Stimulated activated naive CD8-positive, alpha-beta T cell treated with anti-CD3 and anti-CD28 coated beads, Interleukin-15, amount 100 ng/mL, for 72 hours (primary cell): ENCODE measurements at regions not wholly inside any gene's neighbourhood (a gene's known extent, or its start where the extent isn't known, plus 50 kb on each side); places are given as distances from the start of the nearest gene placed in this dataset.

Experiments used
- ATAC-seq: fragments of 150-1000 bp; cut with Tn5 transposase; 2 replicates; pipeline ENCODE4 v1.10.0; 2021; ENCODE audit warnings: mild to moderate bottlenecking, moderate library complexity
- DNase-seq, 2 donors: peaks; one replicate each; pipeline ENCODE4 v3.0.0; 2021 to 2022
- H3K27ac Mint-ChIP-seq, 2 donors: one replicate each; pipeline ENCODE4 v1.8.0; 2022; ENCODE audit warnings: mild to moderate bottlenecking in 2 of 2, mixed read lengths in 2 of 2, moderate library complexity in 2 of 2
- H3K27me3 Mint-ChIP-seq: one replicate; pipeline ENCODE4 v1.8.0; 2022; ENCODE audit warnings: mixed read lengths
- H3K4me1 Mint-ChIP-seq: one replicate; pipeline ENCODE4 v1.8.0; 2022; ENCODE audit warnings: mild to moderate bottlenecking, mixed read lengths
- H3K4me3 Mint-ChIP-seq, 2 donors: one replicate each; pipeline ENCODE4 v1.8.0; 2022; ENCODE audit warnings: mild to moderate bottlenecking in 2 of 2, mixed read lengths in 2 of 2, moderate library complexity in 1 of 2
- H3K9me3 Mint-ChIP-seq, 2 donors: one replicate each; pipeline ENCODE4 v1.8.0; 2022; ENCODE audit warnings: mixed read lengths in 2 of 2

DNA sequence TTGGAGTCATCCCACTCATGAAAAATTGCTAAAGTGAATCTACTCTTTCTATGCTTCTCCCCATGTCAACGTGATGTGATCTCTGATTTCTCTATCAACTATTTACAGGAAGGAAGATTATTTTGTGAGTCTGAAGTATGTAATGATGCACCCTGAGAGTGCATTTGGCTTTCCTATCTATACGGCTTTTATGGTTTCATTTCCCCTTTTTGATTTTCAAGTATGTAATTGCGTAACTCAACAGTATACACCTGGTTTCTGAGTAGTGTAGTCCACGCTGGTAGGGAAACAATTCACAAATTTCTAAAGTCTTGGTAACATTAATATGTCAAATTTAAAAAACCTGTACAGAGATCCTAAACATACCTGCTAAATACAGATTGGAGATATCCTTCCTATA is 194.7 kb upstream of the SEMA3A start:
- no peaks in the 10 kb centered on the region for H3K4me1 Mint-ChIP-seq
- no peaks in the 10 kb centered on the region for H3K27me3 Mint-ChIP-seq
- ATAC-seq (no peak), DNase-seq (no peak)
- H3K4me3 Mint-ChIP-seq = no peak overlapping the region
- no peaks in the 10 kb centered on the region for H3K9me3 Mint-ChIP-seq
- no peak overlapping the region for H3K27ac Mint-ChIP-seq

DNA sequence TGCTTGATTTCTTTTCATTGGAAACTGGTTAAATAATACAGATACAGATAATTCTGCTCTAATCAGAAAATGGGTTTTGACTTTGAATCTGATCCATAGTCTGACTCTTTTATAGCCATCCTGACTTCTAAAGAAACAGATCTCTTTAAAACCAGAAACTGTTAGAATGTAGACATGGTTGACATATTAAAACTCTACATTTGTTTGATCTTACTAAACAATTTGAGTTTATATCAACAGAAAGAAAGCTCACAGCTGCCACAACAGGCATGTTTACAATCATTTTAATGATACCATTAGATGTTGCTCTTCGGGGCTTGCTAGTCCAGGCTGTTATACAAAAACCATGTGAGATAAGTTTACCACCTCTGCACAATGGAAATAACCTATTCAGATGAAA is 193.0 kb upstream of the SEMA3A start:
- Mint-ChIP-seq H3K27me3 (no peaks in the 10 kb centered on the region), H3K4me3 (no peak overlapping the region), H3K9me3 (no peaks in the 10 kb centered on the region), H3K27ac (peak overlapping the region in 1 of 2 donors; percentile 33), H3K4me1 (no peaks in the 10 kb centered on the region)
- no peak for DNase-seq
- no peak for ATAC-seq

DNA sequence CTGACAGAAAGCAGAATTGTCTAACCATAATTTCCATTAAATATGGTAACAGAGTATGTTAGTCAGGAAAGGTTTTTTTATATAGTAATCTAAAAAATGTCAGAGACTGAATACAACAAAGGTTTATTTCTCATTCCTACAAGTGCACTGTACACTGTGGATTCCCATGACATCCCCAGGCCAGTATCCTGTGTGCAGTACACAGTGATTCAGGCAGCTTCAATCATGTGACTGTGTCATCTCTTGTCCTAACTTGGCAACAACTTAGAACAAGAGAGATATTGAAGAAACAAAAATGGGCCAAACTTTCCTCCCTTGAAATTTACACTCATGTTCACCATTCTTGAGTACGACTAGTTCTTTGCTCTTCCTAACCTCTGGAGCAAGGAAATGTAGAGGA is 189.8 kb upstream of the SEMA3A start:
- DNase-seq (no peak), ATAC-seq (no peak)
- H3K27ac Mint-ChIP-seq = no peak overlapping the region
- no peaks in the 10 kb centered on the region for H3K27me3 Mint-ChIP-seq
- H3K9me3 Mint-ChIP-seq = no peaks in the 10 kb centered on the region
- no peaks in the 10 kb centered on the region for H3K4me1 Mint-ChIP-seq
- H3K4me3 Mint-ChIP-seq = no peak overlapping the region

DNA sequence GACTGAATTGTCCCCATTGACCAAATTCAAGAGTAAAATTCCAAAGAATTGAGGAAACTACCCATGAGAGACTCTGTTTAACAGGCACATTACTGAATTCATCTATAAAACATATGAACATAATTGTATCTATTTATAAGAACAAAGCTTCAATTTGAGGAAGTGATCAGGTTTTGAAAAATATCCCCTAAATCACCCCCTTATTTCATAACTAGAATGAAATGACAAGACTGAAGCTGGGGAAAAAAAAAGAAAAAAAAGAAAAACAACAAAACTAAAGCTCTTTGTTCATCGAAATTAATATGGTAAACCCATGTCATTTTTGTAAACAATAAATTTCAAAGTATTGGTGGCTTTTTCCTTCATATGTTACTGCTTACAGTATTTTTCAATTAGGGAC is 184.9 kb upstream of the SEMA3A start:
- Mint-ChIP-seq H3K27me3 (no peaks in the 10 kb centered on the region), H3K4me1 (no peaks in the 10 kb centered on the region), H3K4me3 (no peak overlapping the region), H3K9me3 (no peaks in the 10 kb centered on the region), H3K27ac (no peak overlapping the region)
- ATAC-seq (no peak), DNase-seq (no peak)

DNA sequence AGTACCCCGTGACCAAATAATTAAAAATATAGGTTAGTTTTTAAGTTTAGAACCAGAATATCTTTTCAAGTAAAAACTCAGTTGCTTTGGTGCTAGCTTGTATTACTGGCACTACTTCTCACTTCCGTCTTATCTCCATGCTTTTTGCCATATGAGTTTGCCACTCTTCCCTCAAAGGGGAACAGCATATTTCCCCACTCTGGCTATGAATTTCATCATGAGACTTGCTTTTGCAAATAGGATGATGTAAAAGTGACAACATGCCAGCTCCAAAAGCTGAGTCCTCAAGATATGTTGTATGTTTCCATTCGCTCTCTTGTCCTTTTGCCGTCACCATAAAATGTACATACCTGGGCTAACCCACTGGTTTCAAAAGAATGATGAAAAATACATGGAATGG is 178.1 kb upstream of the SEMA3A start:
- H3K4me1 Mint-ChIP-seq = no peaks in the 10 kb centered on the region
- ATAC-seq = no peak
- no peak for DNase-seq
- no peaks in the 10 kb centered on the region for H3K9me3 Mint-ChIP-seq
- H3K27me3 Mint-ChIP-seq = no peaks in the 10 kb centered on the region
- H3K4me3 Mint-ChIP-seq = no peak overlapping the region
- no peak overlapping the region for H3K27ac Mint-ChIP-seq

DNA sequence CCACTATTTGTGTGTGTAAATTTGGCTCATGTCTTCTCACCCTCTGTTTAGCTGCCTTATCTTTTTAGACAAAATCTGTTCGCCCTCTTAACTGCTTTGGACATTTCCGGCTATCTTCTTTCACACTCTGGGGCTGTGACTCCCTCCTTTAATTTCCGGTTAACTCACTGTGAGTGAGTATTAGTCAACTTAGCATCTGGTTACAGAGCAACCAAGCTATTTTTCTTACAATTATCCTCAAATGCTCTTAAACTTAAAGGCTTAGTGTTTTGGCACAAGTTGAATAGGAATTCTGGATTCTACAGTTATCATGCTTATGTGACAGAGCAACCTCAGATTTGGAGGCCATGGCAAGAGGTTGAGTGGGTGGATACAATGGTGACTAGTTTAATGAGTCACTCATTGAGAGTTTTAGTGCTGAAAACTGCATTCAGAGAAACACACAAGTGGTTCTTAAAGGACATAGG is 177.6 kb upstream of the SEMA3A start:
- ATAC-seq = no peak
- H3K4me3 Mint-ChIP-seq = no peak overlapping the region
- H3K27ac Mint-ChIP-seq = no peak overlapping the region
- H3K9me3 Mint-ChIP-seq = no peaks in the 10 kb centered on the region
- H3K4me1 Mint-ChIP-seq = no peaks in the 10 kb centered on the region
- DNase-seq = no peak
- H3K27me3 Mint-ChIP-seq = no peaks in the 10 kb centered on the region

DNA sequence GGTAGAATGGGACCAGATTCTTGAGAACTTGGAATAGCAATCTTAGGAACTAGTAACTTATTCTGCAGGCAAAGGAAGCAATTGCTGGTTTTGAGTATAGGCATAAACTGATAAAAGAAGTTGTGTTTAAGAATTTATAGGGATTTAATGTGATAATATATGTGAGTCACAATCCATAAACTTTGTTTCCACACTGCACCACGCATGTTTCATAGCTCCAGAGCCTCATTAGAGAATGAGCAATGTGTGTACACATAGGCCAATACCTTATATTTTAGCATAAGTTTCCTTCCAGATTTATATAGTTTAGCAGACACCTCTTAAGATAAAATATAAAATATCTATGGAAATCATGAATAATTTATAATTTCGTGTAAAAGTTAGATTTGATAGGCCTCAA is 175.5 kb upstream of the SEMA3A start:
- Mint-ChIP-seq H3K27me3 (no peaks in the 10 kb centered on the region), H3K9me3 (no peaks in the 10 kb centered on the region)
- no peak for DNase-seq

DNA sequence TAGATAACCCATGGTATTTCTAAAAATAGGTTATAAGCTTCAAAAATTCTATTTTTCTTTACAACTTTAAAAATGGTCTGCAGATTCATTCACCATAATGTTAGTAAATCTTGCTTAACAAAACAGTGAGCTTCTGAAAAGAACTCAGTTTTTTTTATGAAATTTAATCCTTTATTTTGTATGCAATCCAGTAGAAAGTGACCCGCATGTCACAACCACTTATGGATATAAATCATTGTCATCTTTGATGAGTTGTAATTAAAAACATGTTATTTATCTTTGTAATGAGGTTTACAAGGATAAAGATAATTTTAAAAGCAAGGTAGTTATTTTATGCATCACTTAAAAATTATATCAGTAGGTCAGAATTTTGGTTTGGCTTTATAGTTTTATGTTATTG is 173.5 kb upstream of the SEMA3A start:
- Mint-ChIP-seq H3K27ac (no peak overlapping the region), H3K4me1 (no peaks in the 10 kb centered on the region), H3K4me3 (no peak overlapping the region), H3K9me3 (no peaks in the 10 kb centered on the region), H3K27me3 (no peaks in the 10 kb centered on the region)
- DNase-seq (no peak), ATAC-seq (no peak)

More for the DNA sequence above, 175.5 kb upstream of the SEMA3A start:
- H3K27ac Mint-ChIP-seq = no peak overlapping the region
- H3K4me3 Mint-ChIP-seq = no peak overlapping the region
- no peaks in the 10 kb centered on the region for H3K4me1 Mint-ChIP-seq
- no peak for ATAC-seq

DNA sequence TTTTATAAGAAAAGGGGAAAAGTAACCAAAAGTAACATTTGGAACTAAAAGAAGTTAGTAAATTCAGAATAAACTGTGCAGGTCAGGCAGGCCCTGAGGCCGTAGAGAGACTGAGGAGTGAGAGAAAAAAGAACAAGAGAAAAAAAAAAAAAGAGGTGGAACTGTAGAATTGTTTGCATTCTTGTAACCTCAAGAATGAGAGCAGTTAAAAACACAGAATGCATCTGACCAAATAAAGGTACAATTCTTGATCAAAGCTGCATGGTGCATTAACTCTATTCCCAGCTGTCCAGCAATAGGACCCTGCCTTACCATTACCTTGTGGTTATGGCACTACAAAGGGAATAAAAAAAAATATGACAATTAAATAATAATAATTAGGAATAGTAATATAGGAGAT is 170.1 kb upstream of the SEMA3A start:
- peaks cover 7% of the 10 kb centered on the region for H3K27me3 Mint-ChIP-seq
- H3K4me1 Mint-ChIP-seq = no peaks in the 10 kb centered on the region
- DNase-seq (no peak), ATAC-seq (no peak)
- H3K27ac Mint-ChIP-seq = no peak overlapping the region
- no peaks in the 10 kb centered on the region for H3K9me3 Mint-ChIP-seq
- H3K4me3 Mint-ChIP-seq = no peak overlapping the region

DNA sequence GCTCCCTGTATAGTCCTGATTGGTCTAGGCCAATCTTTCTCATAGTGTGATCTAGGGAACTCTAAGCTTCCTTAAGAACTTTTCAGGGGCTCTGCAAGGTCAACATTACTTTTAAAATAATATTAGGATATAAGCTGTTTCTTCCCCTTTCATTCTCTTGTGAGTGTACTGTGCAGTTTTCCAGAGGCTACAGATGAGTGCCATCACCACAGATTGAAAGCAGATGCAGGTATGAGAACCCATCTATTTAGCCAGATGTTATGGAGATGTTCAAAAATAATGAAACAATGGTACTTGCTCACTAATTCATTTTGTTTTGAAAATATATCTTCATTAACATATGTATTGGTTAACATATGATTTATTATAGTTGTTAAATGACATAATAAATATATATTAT is 169.2 kb upstream of the SEMA3A start:
- H3K27me3 Mint-ChIP-seq = peaks cover 9% of the 10 kb centered on the region
- DNase-seq (no peak), ATAC-seq (no peak)
- H3K4me1 Mint-ChIP-seq = no peaks in the 10 kb centered on the region
- no peak overlapping the region for H3K4me3 Mint-ChIP-seq
- no peak overlapping the region for H3K27ac Mint-ChIP-seq
- no peaks in the 10 kb centered on the region for H3K9me3 Mint-ChIP-seq

DNA sequence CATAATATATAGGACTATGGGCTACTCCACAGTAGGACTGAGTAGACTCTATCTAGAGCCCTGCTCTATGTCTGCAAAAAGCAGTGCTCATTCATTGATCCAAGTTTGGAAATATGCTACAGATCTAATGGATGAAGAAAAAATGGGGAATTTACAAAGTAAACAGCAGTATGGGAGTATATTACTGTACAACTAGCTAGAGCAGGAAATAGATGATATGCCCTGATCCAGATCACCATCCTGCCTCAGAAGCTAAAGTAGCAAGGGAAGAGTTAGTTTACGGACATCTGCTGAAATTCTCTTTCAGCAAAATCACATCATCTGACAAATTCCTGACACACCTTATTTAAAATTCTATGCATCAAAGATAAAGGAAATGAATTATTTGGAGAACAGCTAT is 168.2 kb upstream of the SEMA3A start:
- ATAC-seq (no peak), DNase-seq (no peak)
- no peak overlapping the region for H3K27ac Mint-ChIP-seq
- no peaks in the 10 kb centered on the region for H3K4me1 Mint-ChIP-seq
- H3K4me3 Mint-ChIP-seq = no peak overlapping the region
- no peaks in the 10 kb centered on the region for H3K9me3 Mint-ChIP-seq
- peaks cover 9% of the 10 kb centered on the region for H3K27me3 Mint-ChIP-seq

DNA sequence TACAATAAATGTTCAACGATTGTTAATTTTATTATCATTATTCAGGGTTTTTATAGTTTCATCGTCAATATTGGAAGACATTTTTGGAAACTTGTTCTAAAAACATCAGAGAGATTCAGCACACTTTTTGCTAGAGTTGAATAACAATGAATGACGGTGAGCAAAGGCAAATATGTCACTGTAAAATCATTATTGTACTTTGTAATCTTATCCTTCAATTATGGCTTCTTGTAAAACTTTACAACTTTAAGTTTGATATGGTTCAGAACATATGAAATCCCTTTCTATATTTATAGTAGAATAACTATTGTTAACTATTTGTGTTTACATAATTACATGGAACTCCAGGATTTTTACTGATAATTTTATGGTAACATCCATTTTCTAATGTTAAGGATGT is 167.8 kb upstream of the SEMA3A start:
- H3K27me3 Mint-ChIP-seq = peaks cover 9% of the 10 kb centered on the region
- H3K27ac Mint-ChIP-seq = no peak overlapping the region
- no peaks in the 10 kb centered on the region for H3K9me3 Mint-ChIP-seq
- DNase-seq = no peak
- H3K4me3 Mint-ChIP-seq = no peak overlapping the region
- H3K4me1 Mint-ChIP-seq = no peaks in the 10 kb centered on the region
- no peak for ATAC-seq

DNA sequence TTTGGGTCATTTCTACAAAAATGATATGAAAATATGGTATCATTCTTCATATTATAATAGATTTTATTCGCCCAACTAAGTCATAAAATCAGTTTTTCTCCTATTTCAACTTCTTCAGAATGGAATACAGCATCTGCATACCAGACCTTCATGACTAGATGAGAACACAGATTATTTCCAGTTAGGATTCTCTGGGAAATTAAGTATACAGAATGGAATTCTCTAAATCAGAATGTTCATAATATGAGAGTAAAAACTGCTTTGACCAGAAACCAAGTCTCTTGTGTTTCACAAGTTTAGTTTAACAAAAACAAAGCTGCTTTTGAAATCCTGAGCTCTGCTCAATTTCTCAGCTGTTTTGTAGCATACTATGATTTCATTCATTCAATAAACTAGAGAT is 160.3 kb upstream of the SEMA3A start:
- Mint-ChIP-seq H3K9me3 (no peaks in the 10 kb centered on the region), H3K4me3 (no peak overlapping the region), H3K27me3 (peaks cover 3% of the 10 kb centered on the region), H3K27ac (no peak overlapping the region), H3K4me1 (no peaks in the 10 kb centered on the region)
- ATAC-seq (no peak), DNase-seq (no peak)

DNA sequence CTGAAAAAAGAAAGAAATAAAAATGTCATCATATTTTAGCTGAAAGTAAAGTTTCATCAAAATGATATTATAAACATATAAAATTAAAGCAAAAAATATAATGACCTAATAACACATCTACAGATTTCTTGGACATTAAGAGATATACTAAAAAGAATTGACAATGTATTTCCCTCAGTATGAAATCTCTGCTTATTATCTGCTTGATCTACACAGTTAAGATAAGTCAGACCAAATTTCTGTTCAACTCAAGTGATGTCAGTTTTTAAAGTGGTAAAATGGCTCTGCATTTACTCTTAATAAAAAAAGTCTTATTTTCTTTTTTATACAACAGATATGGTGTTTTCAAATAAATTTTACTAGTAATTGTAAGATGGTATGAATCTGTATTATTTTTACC is 159.4 kb upstream of the SEMA3A start:
- no peak for ATAC-seq
- DNase-seq = no peak
- Mint-ChIP-seq H3K4me1 (no peaks in the 10 kb centered on the region), H3K9me3 (no peaks in the 10 kb centered on the region), H3K27me3 (no peaks in the 10 kb centered on the region), H3K4me3 (no peak overlapping the region), H3K27ac (no peak overlapping the region)

DNA sequence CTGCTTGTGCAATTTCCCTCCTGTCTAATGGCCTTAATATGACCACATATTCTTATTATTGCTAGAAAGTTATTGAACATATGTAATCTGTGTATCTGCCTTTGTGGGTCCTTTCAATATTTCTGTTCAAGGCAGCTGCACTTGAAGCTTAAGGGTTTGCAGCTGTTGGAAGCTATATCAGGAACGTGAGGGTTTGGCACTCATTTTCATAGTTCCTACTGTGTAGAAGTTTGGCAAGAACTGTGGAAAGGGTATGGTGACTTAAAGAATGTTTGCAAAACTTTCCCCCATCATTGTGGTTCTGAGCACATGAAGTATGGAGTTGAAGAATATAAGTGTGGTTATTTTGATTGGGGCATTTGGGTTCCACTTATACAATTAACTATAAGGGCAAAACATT is 144.7 kb upstream of the SEMA3A start:
- Mint-ChIP-seq H3K27me3 (peaks cover 5% of the 10 kb centered on the region), H3K9me3 (no peaks in the 10 kb centered on the region), H3K27ac (no peak overlapping the region), H3K4me3 (no peak overlapping the region), H3K4me1 (no peaks in the 10 kb centered on the region)
- ATAC-seq (no peak), DNase-seq (no peak)

DNA sequence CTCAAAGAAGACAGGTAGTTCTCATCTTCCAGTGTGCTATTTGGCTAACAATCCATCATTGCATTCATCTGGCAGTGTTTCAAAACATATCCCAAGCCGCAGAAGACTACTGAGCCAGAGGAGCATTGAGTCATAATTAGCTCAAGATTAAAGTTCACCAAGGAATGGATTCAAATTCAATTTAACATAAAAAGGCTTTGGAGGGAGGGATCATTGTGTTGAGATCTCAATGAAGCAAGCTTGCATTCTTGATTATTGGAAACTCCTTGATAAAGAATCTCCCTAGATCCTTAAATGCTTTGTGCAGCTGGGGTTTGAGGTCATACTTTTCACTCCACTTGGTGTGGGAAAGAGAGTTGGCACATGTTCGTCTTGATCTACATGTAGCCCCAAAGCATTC is 142.8 kb upstream of the SEMA3A start:
- Mint-ChIP-seq H3K27me3 (peaks cover 8% of the 10 kb centered on the region), H3K4me3 (no peak overlapping the region), H3K4me1 (no peaks in the 10 kb centered on the region), H3K9me3 (no peaks in the 10 kb centered on the region), H3K27ac (no peak overlapping the region)
- DNase-seq = no peak
- no peak for ATAC-seq

DNA sequence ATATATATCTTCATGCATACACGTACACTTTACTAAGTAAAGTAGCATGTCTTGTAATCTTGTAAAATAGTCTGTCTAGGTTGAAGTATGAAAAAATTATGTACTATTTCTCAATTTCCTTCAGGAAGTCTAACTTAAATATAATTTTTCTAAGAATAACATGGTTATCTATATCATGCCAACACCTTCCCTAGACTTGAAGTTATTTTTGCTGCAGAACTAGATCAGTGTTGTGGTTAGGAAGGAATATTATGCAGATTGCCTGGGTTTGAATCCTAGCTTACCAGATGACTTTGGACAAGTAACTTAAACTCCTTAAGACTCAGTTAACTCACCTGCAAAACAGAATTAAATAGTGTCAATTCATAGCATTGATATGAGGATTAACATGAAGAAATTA is 142.2 kb upstream of the SEMA3A start:
- ATAC-seq = no peak
- peaks cover 8% of the 10 kb centered on the region for H3K27me3 Mint-ChIP-seq

DNA sequence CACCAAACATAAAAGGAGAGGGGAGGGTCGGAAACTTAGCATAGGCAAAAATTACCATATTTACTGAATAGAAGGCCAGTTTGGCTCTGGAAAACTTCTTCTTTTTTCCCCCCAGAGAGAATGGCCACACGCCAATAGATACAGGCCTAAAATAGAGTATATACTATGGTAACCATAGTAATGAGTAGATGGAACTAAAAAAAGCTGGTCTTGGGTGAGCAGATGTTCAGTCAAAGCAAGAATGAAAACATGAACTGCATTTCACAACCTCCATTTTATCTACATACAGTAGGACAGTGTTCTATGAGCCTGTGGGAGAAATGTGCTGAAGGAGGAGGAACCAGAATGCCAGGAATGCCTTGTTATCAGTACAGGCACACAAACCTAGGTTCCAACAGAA is 141.7 kb upstream of the SEMA3A start:
- DNase-seq = no peak
- no peak overlapping the region for H3K4me3 Mint-ChIP-seq

More for the DNA sequence above, 142.2 kb upstream of the SEMA3A start:
- Mint-ChIP-seq H3K9me3 (no peaks in the 10 kb centered on the region), H3K4me1 (no peaks in the 10 kb centered on the region), H3K4me3 (no peak overlapping the region), H3K27ac (no peak overlapping the region)
- no peak for DNase-seq

More for the DNA sequence above, 141.7 kb upstream of the SEMA3A start:
- Mint-ChIP-seq H3K27me3 (peaks cover 8% of the 10 kb centered on the region), H3K27ac (no peak overlapping the region), H3K4me1 (no peaks in the 10 kb centered on the region), H3K9me3 (no peaks in the 10 kb centered on the region)
- no peak for ATAC-seq
